ENCODE measurements at regions not wholly inside any gene's neighbourhood (a gene's known extent, or its start where the extent isn't known, plus 50 kb on each side); places are given as distances from the start of the nearest gene placed in this dataset.
A peak's percentile ranks its signal among the peaks of the same experiment; 100 is the strongest.
"Not testable (repeated sequence)": the region's sequence is repeated elsewhere in the genome, so short reads cannot be mapped to it uniquely, and the experiment has no call there.

DNA sequence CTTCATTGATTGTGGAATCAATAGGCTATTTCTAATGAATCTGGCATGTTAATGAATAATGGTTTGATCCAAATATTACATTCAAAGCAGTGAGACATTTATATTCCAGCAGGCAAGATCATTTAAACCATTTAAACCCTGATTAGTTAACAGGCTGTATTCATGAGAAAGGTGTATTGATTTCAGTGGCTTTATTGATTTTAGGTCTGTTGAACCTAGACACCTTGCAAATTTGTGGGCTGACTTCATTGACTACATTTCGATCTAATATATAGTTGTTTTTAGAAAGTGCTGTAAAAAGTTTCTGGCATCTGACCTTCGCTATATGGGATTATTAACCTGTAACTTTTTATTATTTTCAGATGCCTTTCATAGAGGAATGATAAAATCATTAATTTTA lies 900.1 kb upstream of the CITED2 start:
- DNase-seq = no peak

DNA sequence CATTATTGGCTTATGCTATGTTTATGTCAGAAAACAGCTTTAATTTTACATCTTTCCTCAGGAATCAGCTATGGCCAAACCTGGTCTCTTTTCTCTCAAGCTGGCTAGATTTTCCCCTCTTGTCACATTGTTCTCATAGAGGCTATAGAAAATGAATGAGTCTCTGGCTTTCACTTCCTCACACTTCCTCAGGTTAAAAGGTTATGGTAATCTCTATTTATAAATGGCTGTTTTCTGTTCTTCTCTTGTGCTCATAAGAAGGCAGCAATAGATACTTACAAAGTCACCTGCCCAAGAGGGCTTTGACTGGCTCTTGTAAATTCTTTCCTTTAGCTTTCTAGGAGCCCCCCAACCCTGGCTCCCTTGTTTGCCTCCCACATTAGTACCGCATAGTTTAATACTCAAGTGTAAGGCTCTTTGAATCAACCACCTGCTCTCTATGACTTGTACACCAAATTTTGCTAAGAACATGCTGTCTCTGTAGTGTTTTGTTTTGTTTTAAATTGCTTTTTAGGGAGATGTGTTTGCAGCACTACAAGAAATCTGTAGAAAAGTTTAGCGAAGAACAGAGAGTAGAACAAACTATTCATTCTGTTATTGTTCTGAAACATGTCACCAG lies 897.4 kb upstream of the CITED2 start:
- DNase-seq = no peak

DNA sequence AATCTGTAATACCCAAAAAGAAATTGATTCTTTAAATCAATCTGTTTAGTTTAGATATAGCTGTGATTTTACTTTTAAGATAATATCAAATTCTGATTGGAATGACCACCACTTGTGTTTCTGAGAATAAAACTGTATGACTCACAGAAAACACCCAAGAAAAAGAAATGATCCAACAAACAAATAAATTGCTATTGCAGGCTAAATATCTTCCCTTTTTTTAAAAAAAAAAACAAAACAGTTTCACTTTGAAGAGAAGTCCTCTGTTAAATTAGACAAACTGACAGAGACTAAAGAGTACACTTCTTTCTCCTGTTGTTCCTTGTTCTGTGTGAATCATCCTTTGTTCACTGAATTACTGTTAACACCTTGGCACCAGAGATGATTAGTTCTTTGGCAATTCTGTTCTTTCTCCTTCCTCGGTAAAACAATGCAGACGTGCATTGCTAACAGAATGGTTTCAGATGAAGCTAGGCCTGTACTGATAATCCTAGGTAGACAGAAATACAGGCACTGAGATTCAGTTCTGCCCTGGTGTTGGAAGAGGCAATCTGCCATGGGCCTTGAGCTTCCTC lies 895.2 kb upstream of the CITED2 start:
- peak; percentile 15 for DNase-seq

DNA sequence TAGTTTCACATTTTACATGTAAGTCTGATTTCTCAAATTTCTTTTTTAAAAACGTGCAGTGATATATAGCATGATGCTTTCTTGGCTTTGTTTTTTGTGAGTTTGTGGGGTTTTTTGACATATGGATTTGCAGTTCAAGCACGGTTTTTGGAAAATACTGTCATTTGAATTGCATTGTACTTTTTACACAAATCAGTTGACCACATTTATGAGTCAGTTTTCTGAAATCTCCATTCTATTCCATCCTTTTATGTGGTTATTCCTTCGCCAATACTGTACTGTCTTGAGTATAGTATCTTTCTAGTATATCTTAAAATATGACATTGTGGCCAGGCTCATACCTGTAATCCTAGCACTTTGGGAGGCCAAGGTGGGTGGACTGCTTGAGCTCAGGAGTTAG lies 890.0 kb upstream of the CITED2 start:
- no peak for DNase-seq

DNA sequence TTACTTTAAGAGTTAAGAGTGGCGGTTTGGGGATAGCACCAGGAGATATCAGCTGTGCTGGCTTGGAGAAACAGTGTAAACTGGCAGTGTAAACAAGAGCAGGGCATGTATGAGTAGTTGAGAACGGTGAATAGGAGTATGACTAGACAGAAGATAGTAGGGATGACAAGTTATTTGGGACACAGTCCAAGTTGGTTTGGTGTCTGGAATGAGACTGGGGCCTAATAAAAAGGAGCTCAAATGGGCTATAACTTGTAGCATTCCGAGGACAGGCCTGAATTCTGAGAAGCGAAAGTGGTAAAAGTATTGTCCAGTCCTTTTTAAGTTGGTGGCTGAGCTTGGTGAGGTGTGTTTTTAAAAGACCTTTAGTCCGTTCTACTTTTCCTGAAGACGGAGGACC lies 883.9 kb upstream of the CITED2 start:
- DNase-seq = not testable (repeated sequence)

DNA sequence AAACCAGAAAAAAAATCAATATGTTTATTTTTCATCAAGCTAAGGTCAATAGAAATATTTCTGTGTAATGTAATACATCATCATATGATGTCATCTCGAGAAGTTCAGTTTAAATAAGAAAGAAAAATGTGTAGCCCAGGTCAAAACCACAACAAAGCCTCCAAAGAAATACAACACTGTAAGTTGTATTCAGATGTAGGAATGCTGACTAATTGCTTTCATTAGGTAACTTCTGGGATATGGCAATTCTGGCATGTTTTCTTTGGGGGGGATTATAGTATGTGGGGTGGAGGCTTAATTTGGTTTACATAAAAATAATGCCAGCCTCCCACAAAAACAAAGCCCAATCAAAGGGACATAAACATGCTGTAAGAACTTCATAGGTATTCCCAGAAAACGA lies 881.8 kb upstream of the CITED2 start:
- no peak for DNase-seq

DNA sequence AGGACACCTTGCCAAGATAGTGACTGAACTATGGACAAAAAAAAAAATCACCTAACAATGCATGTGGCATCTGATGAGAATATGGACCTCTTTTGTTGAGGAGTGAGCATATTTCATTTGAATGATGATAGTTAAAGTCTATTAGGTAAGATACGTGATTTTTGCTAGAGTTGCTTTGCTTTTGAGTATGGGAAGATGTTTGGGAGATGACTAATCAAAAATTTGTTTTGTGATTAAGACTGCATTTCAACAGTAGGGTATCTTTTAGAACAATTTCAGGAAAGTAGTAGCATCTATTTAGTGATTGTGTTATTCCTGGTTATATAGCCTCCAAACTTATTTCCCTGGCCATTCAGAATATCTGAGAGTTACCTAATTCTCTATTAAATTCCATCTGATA lies 878.6 kb upstream of the CITED2 start:
- no peak for DNase-seq

DNA sequence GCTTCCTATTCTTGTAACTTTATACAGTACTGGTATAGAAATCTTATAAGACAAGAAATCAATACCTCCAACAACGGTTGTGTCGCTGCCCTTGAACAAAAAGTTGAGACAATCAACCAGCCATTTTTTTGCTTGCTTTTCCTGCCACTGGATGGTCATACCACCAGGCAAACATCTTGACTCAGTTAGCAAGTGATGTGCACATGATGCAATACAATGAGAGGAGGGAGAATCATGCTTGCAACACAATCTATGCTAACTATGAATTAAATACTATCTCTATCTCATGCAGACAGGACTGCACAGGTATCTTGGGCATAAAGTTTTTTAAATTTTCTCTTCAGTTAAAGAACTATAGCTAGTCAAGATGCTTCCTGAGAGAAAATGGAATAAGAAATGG lies 877.7 kb upstream of the CITED2 start:
- DNase-seq = no peak

DNA sequence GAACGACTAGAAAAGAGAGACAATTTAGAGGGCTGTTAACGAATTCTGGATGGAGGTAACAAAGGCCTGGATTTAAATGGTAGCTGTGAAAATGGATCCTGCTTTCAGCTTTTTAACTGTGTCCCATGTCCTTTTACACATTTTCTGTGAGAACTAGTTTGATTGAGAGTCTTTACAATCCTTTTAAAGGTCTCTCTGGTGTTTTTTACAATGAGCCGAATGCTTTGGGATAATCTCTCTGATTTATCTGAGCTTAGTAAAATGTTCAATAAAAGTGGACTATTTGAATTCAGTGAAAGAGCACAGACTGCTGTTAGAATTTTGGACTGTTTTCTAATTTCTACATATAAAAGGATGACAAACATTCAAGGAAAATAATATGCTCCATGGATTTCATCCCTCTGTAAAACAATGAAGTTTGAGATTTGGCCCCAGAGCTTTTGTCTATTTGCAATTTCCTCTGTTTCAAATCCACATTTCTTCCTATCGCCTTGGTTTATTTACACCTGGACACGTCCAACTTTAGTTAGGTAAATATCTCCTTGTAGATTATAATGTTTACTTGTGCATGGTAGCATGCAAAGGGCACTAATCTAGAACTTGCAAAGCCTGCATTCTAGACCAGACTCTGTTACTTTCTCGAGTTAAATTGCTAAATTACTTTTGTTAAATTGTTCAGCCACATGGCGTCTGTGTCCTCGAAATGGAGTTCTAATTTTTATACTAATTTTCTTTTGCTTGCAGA lies 871.0 kb upstream of the CITED2 start:
- no peak for DNase-seq

DNA sequence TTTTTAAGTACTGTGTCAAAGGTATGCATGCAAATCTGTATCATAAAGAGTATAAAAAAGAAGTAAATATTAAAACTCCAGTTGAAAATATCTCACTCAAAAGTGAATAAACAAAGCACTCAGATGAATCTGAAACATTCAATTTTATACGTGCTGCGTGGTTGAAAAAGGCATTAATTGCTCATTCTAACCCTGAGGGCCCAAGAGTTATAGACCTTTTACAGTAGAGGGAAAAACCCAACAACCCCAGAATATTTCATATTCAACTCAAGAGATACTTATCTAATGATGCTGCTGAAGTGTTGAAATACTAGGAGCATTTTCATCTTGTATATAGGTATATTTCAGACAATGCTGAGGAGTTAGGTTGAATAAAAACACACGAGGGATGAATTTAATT lies 862.8 kb upstream of the CITED2 start:
- no peak for DNase-seq

DNA sequence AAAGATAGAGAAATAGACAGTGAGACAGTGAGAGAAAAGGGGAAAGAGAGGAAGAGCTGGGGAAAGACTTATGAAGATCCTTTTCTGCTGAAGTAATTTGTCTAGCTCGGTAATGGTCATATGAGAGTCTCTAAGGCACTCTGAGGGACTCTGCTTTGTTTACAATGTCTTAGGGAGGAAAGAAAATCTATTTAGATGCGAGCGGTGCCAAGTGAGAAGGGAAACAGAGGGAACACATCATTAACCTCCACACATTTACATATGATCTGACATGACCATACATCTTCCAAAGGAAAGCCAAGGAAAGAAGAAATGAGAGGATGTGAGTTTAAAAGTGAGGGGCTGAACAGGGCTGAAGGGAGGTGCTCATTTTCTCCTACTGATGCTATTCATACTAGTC lies 862.3 kb upstream of the CITED2 start:
- no peak for DNase-seq

DNA sequence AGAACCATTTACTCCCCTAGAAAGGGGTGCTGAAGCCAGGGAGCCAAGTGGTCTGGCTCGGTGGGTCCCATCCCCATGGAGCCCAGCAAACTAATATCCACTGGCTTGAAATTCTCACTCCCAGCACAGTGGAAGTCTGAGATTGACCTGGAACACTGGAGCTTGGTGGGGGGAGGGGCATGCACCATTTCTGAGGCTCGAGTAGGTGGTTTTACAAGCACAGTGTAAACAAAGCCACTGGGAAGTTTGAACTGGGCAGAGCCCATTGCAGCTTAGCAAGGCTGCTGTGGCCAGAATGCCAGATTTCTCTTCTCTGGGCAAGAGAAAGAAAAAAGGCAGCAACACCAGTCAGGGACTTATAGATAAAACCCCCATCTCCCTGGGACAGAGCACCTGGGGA lies 855.8 kb upstream of the CITED2 start:
- DNase-seq = no peak

DNA sequence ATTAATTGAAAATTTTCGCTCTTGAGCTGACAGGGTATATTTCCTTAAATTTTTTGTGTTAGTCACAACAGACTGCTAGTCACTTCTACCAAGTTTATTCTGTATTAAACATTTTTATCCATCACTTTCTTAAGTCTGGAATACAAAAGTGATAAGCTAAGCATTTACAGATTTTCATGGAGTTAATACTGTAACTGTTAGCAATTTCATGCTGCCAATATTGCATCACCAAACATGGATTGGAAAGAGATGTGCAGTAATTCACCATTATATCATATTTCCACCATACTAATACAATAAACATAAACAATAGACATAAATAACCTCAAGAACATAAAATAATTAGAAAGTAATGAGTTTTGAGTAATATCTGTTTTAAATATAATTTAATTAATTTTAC lies 854.0 kb upstream of the CITED2 start:
- DNase-seq = no peak

DNA sequence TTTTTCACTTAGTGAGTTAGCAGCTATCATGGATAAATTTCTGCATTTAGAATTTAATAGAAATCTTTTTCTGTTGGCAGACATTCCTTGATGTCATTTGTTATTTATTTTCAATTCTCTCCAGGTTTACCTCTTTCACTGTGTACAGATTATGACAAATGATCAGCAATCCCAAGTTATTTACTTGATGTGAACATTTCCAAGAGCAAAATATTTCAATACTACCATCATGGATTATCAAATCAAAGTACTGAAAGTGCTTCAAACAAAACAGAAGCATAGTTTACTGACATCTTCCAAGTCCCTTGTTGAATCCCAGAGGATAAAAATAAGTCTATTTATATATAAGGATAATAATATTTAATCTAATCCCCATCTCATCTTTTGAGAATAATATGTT lies 852.2 kb upstream of the CITED2 start:
- no peak for DNase-seq

DNA sequence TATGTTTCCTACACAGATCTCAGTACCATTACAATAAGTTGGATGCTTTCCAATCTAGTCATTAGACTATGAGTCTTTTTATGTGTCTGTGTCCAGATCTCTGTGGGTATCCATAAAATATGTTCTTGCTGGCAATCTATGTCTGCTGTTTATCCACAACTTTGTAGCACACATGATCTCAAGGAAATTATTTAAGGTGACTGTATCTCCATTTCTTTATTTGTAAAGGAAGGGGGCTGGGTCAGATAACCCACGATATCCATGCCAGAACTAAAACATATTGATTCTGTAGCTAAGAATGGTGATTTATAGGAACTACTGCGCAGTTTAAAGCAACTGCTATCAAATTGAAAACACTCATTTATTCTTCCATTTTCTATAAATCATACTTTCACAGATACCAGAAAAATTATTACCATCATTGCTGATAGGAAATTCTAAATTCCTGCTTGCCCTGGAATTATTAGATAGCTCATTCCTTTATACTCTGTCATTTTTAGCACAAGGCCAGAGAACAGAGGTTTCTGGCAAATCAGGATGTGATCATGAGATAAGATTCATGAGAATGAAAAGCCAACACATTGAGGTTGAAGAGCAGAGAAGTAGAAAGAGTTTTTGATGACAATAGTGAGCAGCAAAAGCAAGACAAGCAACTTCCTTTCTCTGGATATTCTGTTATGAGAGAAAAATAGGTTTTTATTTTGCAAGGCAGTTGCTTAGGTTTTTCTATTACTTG lies 851.4 kb upstream of the CITED2 start:
- no peak for DNase-seq

DNA sequence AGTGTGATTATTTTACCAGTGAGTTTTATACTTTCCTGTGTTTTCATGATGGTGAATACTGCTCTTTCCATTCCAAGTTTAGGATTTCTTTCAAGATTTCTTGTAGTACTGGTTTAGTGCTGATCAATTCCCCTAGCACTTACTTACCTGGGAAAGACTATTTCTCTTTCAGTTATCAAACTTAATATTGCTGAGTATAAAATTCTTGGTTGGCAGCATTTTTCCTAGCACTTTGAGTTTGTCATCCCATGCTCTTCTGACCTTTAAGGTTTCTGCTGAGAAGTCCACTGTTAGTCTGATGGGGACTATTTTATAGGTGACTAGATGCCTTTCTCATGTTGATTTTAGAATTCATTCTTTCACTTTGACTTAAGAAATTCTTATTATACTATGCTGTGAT lies 842.8 kb upstream of the CITED2 start:
- DNase-seq = peak; percentile 24

DNA sequence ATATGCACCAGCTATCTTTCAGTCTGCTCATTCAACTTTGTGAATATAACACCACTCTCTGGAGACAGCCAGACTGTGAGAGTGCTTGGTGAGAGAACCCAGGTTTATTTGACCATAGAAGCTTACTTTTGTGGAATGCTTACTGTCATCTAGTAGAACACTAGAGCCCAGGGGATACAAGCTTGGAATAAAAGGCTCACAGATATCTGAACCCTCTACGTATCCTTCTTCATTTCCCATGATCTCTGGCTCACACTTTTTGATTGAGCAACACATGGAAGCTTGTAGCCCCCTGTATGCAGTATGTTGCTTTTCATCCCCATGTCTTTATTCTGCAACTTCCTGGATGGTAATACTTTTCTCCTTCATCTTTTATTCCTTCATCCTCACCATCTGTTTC lies 835.3 kb upstream of the CITED2 start:
- DNase-seq = no peak

DNA sequence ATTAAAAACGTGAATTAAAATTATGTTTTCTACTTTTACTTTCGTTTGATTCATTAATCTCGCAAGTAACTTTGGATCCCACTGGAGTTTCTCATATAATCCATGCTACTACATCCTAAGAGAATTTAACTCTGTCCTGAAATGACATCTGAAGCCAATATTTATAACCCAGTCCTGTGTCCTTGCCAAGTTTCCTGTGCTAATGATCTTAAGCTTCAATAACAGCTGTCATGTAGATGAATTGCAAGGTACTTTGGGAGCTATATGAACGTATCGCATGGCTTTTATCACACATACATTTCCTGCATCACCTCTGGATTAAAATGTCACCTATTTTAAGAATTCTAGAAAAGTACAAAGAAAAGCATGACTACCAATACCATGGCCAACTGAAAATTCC lies 833.8 kb upstream of the CITED2 start:
- DNase-seq = no peak

DNA sequence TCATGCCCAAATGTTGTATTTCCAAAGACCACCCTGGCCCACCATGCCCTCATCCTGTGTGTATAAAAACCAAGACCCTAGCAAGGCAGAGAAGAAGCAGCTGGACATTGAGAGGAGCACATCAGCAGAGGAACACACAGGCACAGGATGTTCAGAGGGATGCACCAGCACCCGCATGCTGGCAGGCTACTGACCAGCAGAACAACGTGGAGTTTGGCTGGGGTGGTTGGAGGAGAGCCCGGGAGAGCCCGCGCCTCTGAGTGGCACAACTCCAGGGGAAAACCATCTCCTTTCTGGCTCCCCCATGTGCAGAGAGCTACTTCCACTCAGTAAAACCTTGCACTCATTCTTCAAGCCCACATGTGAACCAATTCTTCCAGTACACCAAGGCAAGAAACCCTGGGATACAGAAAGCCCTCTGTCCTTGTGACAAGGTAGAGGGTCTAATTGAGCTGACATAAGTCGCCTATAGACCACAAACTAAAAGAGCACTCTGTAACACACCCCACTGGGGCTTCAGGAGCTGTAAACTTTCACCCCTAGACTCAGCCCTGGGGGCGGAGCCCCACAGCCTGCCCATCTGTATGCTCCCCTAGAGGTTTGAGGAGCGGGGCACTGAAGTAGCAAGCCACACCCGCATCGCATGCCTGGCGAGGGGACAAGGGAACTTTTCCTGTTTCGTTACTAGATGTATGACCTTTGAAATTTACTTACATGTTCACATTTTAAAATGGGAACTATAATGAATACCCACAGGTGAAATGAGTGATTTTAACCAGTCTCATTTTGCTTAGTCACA lies 831.5 kb upstream of the CITED2 start:
- DNase-seq = no peak

DNA sequence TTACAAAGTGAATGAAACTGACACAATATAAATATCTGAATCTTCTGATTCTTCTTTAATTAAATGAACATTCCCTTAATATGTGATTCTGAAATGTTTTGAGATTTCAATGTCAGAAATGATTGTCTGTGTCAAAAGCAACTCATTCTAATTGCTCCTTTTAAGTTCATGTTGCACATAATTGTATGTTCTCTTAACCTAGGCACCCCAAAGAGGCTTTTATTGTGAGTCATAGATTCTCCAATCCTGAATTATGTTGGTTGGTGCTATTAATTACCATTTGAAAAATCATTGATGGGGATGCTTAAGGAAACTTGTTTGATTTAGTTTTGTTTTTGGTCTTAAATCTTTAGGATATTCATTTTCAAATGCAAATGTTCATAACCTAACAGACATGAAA lies 829.7 kb upstream of the CITED2 start:
- DNase-seq = no peak

DNA sequence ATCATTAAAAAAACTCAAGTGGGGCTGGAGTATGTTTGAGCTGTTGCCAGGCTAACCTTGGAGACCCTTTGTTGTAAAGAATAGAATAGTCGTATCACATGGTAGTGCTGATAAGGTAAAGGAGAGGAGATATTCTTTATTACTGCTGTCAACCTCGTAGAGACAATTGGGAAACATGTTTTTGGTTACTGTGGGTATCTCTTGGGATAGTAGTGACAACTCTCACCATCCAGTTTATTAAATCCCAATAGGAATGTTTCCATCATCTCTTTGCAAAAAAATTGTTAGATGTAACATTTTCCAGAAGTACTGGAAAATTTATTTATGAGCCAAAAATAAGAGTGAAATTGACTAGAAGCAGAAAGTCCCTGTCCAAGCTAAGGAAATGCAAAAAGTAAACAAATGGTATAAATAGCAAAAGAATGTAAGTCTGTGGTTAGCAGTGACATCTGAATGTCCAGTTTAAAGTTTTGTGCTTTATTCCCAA lies 829.3 kb upstream of the CITED2 start:
- no peak for DNase-seq

DNA sequence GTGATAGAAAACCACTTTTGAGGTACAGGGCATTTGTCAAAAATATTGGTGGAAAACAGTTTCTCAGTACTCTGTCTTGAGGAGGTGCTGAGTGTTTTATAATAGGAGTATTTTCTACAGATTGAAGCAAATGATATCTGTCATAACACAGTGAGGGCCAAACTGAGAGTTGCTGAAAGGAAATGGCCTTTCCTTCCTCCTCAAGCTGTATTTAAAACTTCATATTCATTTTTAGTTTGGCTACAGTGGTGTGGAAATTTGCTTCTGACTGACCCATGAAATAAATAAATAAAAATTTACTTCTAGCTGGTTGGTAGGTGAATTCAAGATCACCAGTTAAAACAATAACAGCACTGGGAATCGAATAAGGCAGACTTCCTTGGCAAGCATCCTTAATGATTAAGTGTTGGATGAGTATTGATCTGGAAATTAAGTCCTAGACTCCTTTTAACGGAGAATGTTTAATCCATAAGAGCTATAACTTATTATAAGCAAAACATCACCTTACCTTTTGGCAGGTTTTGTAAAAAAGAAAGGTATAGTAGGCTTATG lies 828.6 kb upstream of the CITED2 start:
- no peak for DNase-seq

Measured in OCI-M1 (cell line).